Peyer's patch (tissue), 4 donors: ENCODE measurements at regions not wholly inside any gene's neighbourhood (a gene's known extent, or its start where the extent isn't known, plus 50 kb on each side); places are given as distances from the start of the nearest gene placed in this dataset.

Experiments used
- CTCF ChIP-seq, 6 experiments: fragments of 450-650 bp in 4 of 6; fragments of 200-600 bp in 2 of 6; sonication (generic) in 1 of 6; IDR thresholded peaks; one replicate each; pipeline ENCODE4 v1.5.1; 2017 to 2019; ENCODE audit warnings: antibody characterized with exemption in 6 of 6, mild to moderate bottlenecking in 3 of 6, moderate library complexity in 1 of 6
- POLR2A ChIP-seq, 2 donors: fragments of 450-650 bp; IDR thresholded peaks; one replicate each; pipeline ENCODE4 v1.5.1; 2017; ENCODE audit warnings: antibody characterized with exemption in 2 of 2, mild to moderate bottlenecking in 2 of 2, moderate library complexity in 2 of 2

- TF ChIP-seq CTCF (IDR thresholded peaks at IDR 0.05) (no peak), POLR2A (IDR thresholded peaks at IDR 0.05) (no peak)
Observed at GRCh38 chr14:25488961-25489360, 439.0 kb upstream of the STXBP6 start.
